HCT116 (cell line): ENCODE measurements at regions not wholly inside any gene's neighbourhood (a gene's known extent, or its start where the extent isn't known, plus 50 kb on each side); places are given as distances from the start of the nearest gene placed in this dataset.

ENCODE experiments used
- ATAC-seq: fragments of 200-7000 bp; cut with Tn5 transposase; 2 replicates; pipeline ENCODE4 v1.9.1; 2020; ENCODE audit warnings: mild to moderate bottlenecking, moderate library complexity
- BruUV-seq: library from RNA; stranded (reverse); fragments of 400-500 nt; replicated peaks from 2 replicates; lab custom pipeline; 2021; lab: Mats Ljungman, UMichigan
- CTCF ChIA-PET: fragments of 300-600 bp; sonication (Branson Sonifier 250); formaldehyde crosslinking; loops from one replicate; lab custom pipeline; 2021; ENCODE audit warnings: antibody characterized with exemption; lab: Charles Lee
- POLR2A ChIA-PET: fragments of 300-600, 350-600 bp; sonication (Branson Sonifier 250); formaldehyde crosslinking; loops from one replicate; lab custom pipeline; 2021; ENCODE audit warnings: antibody characterized with exemption; lab: Charles Lee
- RAD21 ChIA-PET, 2 experiments: fragments of 300-600 bp; sonication (Branson Sonifier 250); formaldehyde crosslinking; loops; one replicate each; lab custom pipeline; 2023; ENCODE audit warnings: low total read pairs in 2 of 2; ENCODE audit not compliant: uncharacterized antibody in 2 of 2, unreplicated experiment in 2 of 2, low non-redundant PET in 1 of 2; lab: Charles Lee
- DNase-seq: peaks from one replicate; pipeline ENCODE4 v3.0.0-alpha.2; 2010; ENCODE audit warnings: low read depth, low spot score
- H2AFZ ChIP-seq: fragments of 200-600 bp; shearing (Covaris generic), sonication (generic); 2 replicates; pipeline ENCODE4 v1.6.1; 2017; ENCODE audit warnings: low read depth, mixed run types, mixed read lengths, antibody characterized with exemption, low read length; ENCODE audit not compliant: poor library complexity, severe bottlenecking
- H3K27ac ChIP-seq: 2 replicates; pipeline ENCODE4 v1.5.1; 2012; ENCODE audit warnings: low read depth, low read length
- H3K27me3 ChIP-seq: fragments of 200-600 bp; sonication (generic); 2 replicates; pipeline ENCODE4 v1.6.1; 2016; ENCODE audit warnings: mixed run types, low read length, mixed read lengths; ENCODE audit not compliant: insufficient read depth
- H3K36me3 ChIP-seq, 2 experiments: fragments of 200-500 bp in 1 of 2; fragments of 200-600 bp in 1 of 2; sonication (Bioruptor generic) in 1 of 2; sonication (generic) in 1 of 2; 2 replicates each; pipeline versions ENCODE4 v1.5.1 to v1.6.1; 2014 to 2016; ENCODE audit warnings: low read length in 2 of 2, inconsistent platforms in 1 of 2, mixed read lengths in 1 of 2, mixed run types in 1 of 2; ENCODE audit not compliant: insufficient read depth in 2 of 2, control insufficient read depth in 1 of 2
- H3K4me1 ChIP-seq, 2 experiments: fragments of 200-600 bp in 1 of 2; sonication (generic) in 1 of 2; 2 replicates each; pipeline versions ENCODE4 v1.5.1 to v1.6.1; 2012 to 2017; ENCODE audit warnings: low read length in 2 of 2, inconsistent platforms in 1 of 2, mild to moderate bottlenecking in 1 of 2, mixed read lengths in 1 of 2, mixed run types in 1 of 2, moderate library complexity in 1 of 2; ENCODE audit not compliant: insufficient read depth in 2 of 2, control insufficient read depth in 1 of 2
- H3K4me2 ChIP-seq: fragments of 200-600 bp; sonication (generic); 2 replicates; pipeline ENCODE4 v1.6.1; 2017; ENCODE audit warnings: mixed run types, low read length, mixed read lengths
- H3K4me3 ChIP-seq, 2 experiments: fragments of 200-600 bp in 1 of 2; sonication (generic) in 1 of 2; replicated peaks in 1 of 2; 2 replicates each; pipeline ENCODE4 v1.5.1; 2011 to 2016; ENCODE audit warnings: low read length in 2 of 2, control low read depth in 1 of 2, low read depth in 1 of 2, mild to moderate bottlenecking in 1 of 2, mixed read lengths in 1 of 2, mixed run types in 1 of 2
- H3K79me2 ChIP-seq: fragments of 200-600 bp; sonication (generic); 2 replicates; pipeline ENCODE4 v1.6.1; 2017; ENCODE audit warnings: mild to moderate bottlenecking, mixed run types, low read length, moderate library complexity, mixed read lengths; ENCODE audit not compliant: insufficient read depth
- H3K9ac ChIP-seq: fragments of 200-600 bp; sonication (generic); 2 replicates; pipeline ENCODE4 v1.6.1; 2016; ENCODE audit warnings: low read length, mixed read lengths
- H3K9me2 ChIP-seq: fragments of 200-600 bp; sonication (generic), shearing (Covaris generic); 2 replicates; pipeline ENCODE4 v1.6.1; 2017; ENCODE audit warnings: mixed run types, mild to moderate bottlenecking, moderate library complexity; ENCODE audit not compliant: insufficient read depth
- H3K9me3 ChIP-seq, 2 experiments: fragments of 200-500 bp in 1 of 2; fragments of 200-600 bp in 1 of 2; sonication (Bioruptor generic) in 1 of 2; sonication (generic) in 1 of 2; 2 replicates each; pipeline ENCODE4 v1.6.1; 2014 to 2017; ENCODE audit warnings: low read length in 2 of 2, mixed read lengths in 2 of 2, inconsistent platforms in 1 of 2, low read depth in 1 of 2, mild to moderate bottlenecking in 1 of 2, mixed run types in 1 of 2, moderate library complexity in 1 of 2; ENCODE audit not compliant: control insufficient read depth in 1 of 2, insufficient read depth in 1 of 2
- H4K20me1 ChIP-seq: fragments of 200-600 bp; sonication (generic), shearing (Covaris generic); 2 replicates; pipeline ENCODE4 v1.6.1; 2017; ENCODE audit warnings: mixed run types, mild to moderate bottlenecking, moderate library complexity; ENCODE audit not compliant: insufficient read depth
- CBX3 ChIP-seq: IDR thresholded peaks from 2 replicates; pipeline ENCODE4 v1.6.1; 2012; ENCODE audit warnings: low read depth
- CEBPB ChIP-seq: IDR thresholded peaks from 2 replicates; pipeline ENCODE4 v1.6.1; 2012; ENCODE audit warnings: low read depth
- ELF1 ChIP-seq: IDR thresholded peaks from 2 replicates; pipeline ENCODE4 v1.6.1; 2012; ENCODE audit warnings: low read depth, borderline replicate concordance
- EZH2 ChIP-seq: fragments of 200-600 bp; sonication (generic); IDR thresholded peaks from 2 replicates; pipeline ENCODE4 v1.6.1; 2017; ENCODE audit warnings: antibody characterized with exemption, mixed run types
- EZH2phosphoT487 ChIP-seq: fragments of 200-600 bp; IDR thresholded peaks from 2 replicates; pipeline ENCODE4 v1.6.1; 2018; ENCODE audit warnings: antibody characterized with exemption, borderline replicate concordance
- JUND ChIP-seq: IDR thresholded peaks from 2 replicates; pipeline ENCODE4 v1.6.1; 2012
- POLR2AphosphoS5 ChIP-seq: IDR thresholded peaks from 2 replicates; pipeline ENCODE4 v1.6.1; 2011; ENCODE audit warnings: mild to moderate bottlenecking, low read depth, low read length, moderate library complexity
- RAD21 ChIP-seq: IDR thresholded peaks from 2 replicates; pipeline ENCODE4 v1.6.1; 2012; ENCODE audit warnings: low read depth, mild to moderate bottlenecking
- SIN3A ChIP-seq: IDR thresholded peaks from 2 replicates; pipeline ENCODE4 v1.6.1; 2012; ENCODE audit warnings: low read depth
- SP1 ChIP-seq: IDR thresholded peaks from 2 replicates; pipeline ENCODE4 v1.6.1; 2012; ENCODE audit warnings: low read depth
- SRF ChIP-seq: IDR thresholded peaks from 2 replicates; pipeline ENCODE4 v1.6.1; 2012; ENCODE audit warnings: low read depth
- TCF7L2 ChIP-seq: IDR thresholded peaks from 2 replicates; pipeline ENCODE4 v1.7.0; 2011; ENCODE audit warnings: borderline replicate concordance, inconsistent platforms; ENCODE audit not compliant: insufficient read depth, insufficient read length; ENCODE audit errors: extremely low read depth
- YY1 ChIP-seq: IDR thresholded peaks from 2 replicates; pipeline ENCODE4 v1.6.1; 2011; ENCODE audit warnings: low read length, low read depth, moderate library complexity, mild to moderate bottlenecking; ENCODE audit not compliant: insufficient replicate concordance; ENCODE audit errors: extremely low read depth
- ZNF274 ChIP-seq: fragments of 200-500 bp; sonication (Bioruptor generic); IDR thresholded peaks from 2 replicates; pipeline ENCODE4 v1.6.1; 2014; ENCODE audit warnings: mild to moderate bottlenecking, low read depth, low read length, inconsistent platforms
- intact Hi-C: fragments of 100-400 bp; cut with micrococcal nuclease; formaldehyde crosslinking; loops from 2 replicates; pipeline ENCODE4 v1.10.0; 2022
- TF ChIP-seq, protein P1 (sequence below), 3 experiments: fragments of 200-600 bp in 1 of 3; sonication (generic) in 1 of 3; IDR thresholded peaks in 2 of 3; conservative IDR thresholded peaks in 1 of 3; 2 replicates each; pipeline ENCODE4 v1.5.1; 2012 to 2017; ENCODE audit warnings: low read depth in 2 of 3, low read length in 2 of 3, antibody characterized with exemption in 1 of 3, borderline replicate concordance in 1 of 3, control low read depth in 1 of 3, mild to moderate bottlenecking in 1 of 3, mixed read lengths in 1 of 3, mixed run types in 1 of 3, moderate library complexity in 1 of 3; ENCODE audit not compliant: insufficient read depth in 1 of 3
- TF ChIP-seq, protein P2 (sequence below): IDR thresholded peaks from 2 replicates; pipeline ENCODE4 v1.6.1; 2012
- TF ChIP-seq, protein P3 (sequence below): IDR thresholded peaks from 2 replicates; pipeline ENCODE4 v1.6.1; 2012
- TF ChIP-seq, protein P4 (sequence below): IDR thresholded peaks from 2 replicates; pipeline ENCODE4 v1.6.1; 2012; ENCODE audit warnings: low read depth

DNA sequence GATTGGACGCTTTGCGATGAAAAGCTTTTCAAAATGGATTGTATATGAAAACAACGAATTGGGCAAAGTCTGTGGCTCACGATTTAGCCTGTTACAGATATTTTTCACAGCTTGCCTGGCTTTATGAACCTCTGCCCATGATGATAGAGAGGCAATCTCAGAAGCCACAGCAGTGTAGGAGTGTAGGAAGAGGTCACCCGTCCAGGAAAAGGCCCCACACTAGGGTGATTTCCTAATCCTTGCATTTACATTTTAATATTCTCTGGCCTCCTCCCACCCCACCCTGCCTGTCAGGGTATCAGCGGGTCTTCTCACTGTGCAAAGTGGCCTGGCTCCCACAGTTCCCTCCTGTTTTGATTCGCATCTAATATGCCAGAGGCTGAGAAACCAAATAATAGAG lies 81.8 kb upstream of the FOXN3 start:
- Histone ChIP-seq H3K27me3 (no peaks in the 10 kb centered on the region), H3K9ac (no peak overlapping the region), H3K27ac (no peak overlapping the region), H3K4me1 (no peaks in the 10 kb centered on the region), H3K9me2 (no peaks in the 10 kb centered on the region), H3K9me3 (no peaks in the 10 kb centered on the region), H2AFZ (no peak overlapping the region), H3K79me2 (no peaks in the 10 kb centered on the region), H3K4me3 (no peak overlapping the region), H4K20me1 (no peaks in the 10 kb centered on the region), H3K4me2 (no peak overlapping the region), H3K36me3 (no peaks in the 10 kb centered on the region)
- ChIA-PET POLR2A (no interaction called here), CTCF (no interaction called here), RAD21 (no interaction called here)
- TF ChIP-seq CEBPB (no peak), YY1 (no peak), RAD21 (no peak), CBX3 (no peak), EZH2 (no peak), ELF1 (no peak), ZNF274 (no peak), SRF (no peak), SIN3A (no peak), JUND (no peak), EZH2phosphoT487 (no peak), TCF7L2 (no peak), SP1 (no peak), POLR2AphosphoS5 (no peak)
- TF ChIP-seq, protein P1, sequence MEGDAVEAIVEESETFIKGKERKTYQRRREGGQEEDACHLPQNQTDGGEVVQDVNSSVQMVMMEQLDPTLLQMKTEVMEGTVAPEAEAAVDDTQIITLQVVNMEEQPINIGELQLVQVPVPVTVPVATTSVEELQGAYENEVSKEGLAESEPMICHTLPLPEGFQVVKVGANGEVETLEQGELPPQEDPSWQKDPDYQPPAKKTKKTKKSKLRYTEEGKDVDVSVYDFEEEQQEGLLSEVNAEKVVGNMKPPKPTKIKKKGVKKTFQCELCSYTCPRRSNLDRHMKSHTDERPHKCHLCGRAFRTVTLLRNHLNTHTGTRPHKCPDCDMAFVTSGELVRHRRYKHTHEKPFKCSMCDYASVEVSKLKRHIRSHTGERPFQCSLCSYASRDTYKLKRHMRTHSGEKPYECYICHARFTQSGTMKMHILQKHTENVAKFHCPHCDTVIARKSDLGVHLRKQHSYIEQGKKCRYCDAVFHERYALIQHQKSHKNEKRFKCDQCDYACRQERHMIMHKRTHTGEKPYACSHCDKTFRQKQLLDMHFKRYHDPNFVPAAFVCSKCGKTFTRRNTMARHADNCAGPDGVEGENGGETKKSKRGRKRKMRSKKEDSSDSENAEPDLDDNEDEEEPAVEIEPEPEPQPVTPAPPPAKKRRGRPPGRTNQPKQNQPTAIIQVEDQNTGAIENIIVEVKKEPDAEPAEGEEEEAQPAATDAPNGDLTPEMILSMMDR (IDR thresholded peaks at IDR 0.05 in 2 of 3, conservative IDR thresholded peaks at IDR 0.05 in 1 of 3; ENCODE audit: borderline replicate concordance in 1 of 3, insufficient read depth in 1 of 3, low read depth in 2 of 3, low read length in 2 of 3), result no peak
- TF ChIP-seq, protein P2, sequence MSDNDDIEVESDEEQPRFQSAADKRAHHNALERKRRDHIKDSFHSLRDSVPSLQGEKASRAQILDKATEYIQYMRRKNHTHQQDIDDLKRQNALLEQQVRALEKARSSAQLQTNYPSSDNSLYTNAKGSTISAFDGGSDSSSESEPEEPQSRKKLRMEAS, result no peak
- TF ChIP-seq, protein P3, sequence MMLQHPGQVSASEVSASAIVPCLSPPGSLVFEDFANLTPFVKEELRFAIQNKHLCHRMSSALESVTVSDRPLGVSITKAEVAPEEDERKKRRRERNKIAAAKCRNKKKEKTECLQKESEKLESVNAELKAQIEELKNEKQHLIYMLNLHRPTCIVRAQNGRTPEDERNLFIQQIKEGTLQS, result no peak
- TF ChIP-seq, protein P4, sequence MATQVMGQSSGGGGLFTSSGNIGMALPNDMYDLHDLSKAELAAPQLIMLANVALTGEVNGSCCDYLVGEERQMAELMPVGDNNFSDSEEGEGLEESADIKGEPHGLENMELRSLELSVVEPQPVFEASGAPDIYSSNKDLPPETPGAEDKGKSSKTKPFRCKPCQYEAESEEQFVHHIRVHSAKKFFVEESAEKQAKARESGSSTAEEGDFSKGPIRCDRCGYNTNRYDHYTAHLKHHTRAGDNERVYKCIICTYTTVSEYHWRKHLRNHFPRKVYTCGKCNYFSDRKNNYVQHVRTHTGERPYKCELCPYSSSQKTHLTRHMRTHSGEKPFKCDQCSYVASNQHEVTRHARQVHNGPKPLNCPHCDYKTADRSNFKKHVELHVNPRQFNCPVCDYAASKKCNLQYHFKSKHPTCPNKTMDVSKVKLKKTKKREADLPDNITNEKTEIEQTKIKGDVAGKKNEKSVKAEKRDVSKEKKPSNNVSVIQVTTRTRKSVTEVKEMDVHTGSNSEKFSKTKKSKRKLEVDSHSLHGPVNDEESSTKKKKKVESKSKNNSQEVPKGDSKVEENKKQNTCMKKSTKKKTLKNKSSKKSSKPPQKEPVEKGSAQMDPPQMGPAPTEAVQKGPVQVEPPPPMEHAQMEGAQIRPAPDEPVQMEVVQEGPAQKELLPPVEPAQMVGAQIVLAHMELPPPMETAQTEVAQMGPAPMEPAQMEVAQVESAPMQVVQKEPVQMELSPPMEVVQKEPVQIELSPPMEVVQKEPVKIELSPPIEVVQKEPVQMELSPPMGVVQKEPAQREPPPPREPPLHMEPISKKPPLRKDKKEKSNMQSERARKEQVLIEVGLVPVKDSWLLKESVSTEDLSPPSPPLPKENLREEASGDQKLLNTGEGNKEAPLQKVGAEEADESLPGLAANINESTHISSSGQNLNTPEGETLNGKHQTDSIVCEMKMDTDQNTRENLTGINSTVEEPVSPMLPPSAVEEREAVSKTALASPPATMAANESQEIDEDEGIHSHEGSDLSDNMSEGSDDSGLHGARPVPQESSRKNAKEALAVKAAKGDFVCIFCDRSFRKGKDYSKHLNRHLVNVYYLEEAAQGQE, result no peak
- intact Hi-C loops, result no loop called here
- ATAC-seq (no peak), DNase-seq (no peak)
- BruUV-seq, result no TSS peak
